ENCODE measurements at regions not wholly inside any gene's neighbourhood (a gene's known extent, or its start where the extent isn't known, plus 50 kb on each side); places are given as distances from the start of the nearest gene placed in this dataset.

GRCh38 chr2:207227749-207228145 is 62.0 kb upstream of the KLF7 start:
- intact Hi-C loops (cut with micrococcal nuclease; ENCODE audit: unreplicated experiment), result no loop called here
- BruUV-seq (replicated peaks), result no TSS peak
- TF ChIP-seq CTCF (IDR thresholded peaks at IDR 0.05; ENCODE audit: unreplicated experiment), result no peak
- CTCF ChIA-PET, result no interaction called here
- Mint-ChIP-seq H3K36me3 (ENCODE audit: insufficient read depth, unreplicated experiment) (no peaks in the 10 kb centered on the region), H3K4me1 (ENCODE audit: low read depth, unreplicated experiment) (no peaks in the 10 kb centered on the region), H3K4me3 (ENCODE audit: low read depth, unreplicated experiment) (no peak overlapping the region), H3K27me3 (ENCODE audit: unreplicated experiment) (no peaks in the 10 kb centered on the region), H3K9me3 (ENCODE audit: low read depth, unreplicated experiment) (no peaks in the 10 kb centered on the region), H3K27ac (ENCODE audit: unreplicated experiment) (no peak overlapping the region)
- no peak for DNase-seq

- TF ChIP-seq CTCF (IDR thresholded peaks at IDR 0.05; ENCODE audit: unreplicated experiment), result no peak
- CTCF ChIA-PET, result no interaction called here
- H3K4me1 Mint-ChIP-seq (ENCODE audit: low read depth, unreplicated experiment), result no peaks in the 10 kb centered on the region
- intact Hi-C loops (cut with micrococcal nuclease; ENCODE audit: unreplicated experiment), result no loop called here
- no peak overlapping the region for H3K4me3 Mint-ChIP-seq (ENCODE audit: low read depth, unreplicated experiment)
- no TSS peak for BruUV-seq (replicated peaks)
- H3K36me3 Mint-ChIP-seq (ENCODE audit: insufficient read depth, unreplicated experiment), result no peaks in the 10 kb centered on the region
- no peak overlapping the region for H3K27ac Mint-ChIP-seq (ENCODE audit: unreplicated experiment)
- H3K9me3 Mint-ChIP-seq (ENCODE audit: low read depth, unreplicated experiment), result no peaks in the 10 kb centered on the region
- DNase-seq, result no peak
- H3K27me3 Mint-ChIP-seq (ENCODE audit: unreplicated experiment), result no peaks in the 10 kb centered on the region
Observed at GRCh38 chr2:207228402-207228801, 62.7 kb upstream of the KLF7 start.

- no peak overlapping the region for H3K4me3 Mint-ChIP-seq (ENCODE audit: low read depth, unreplicated experiment)
- no peak for TF ChIP-seq CTCF (IDR thresholded peaks at IDR 0.05; ENCODE audit: unreplicated experiment)
- CTCF ChIA-PET, result no interaction called here
- no peak overlapping the region for H3K27ac Mint-ChIP-seq (ENCODE audit: unreplicated experiment)
- intact Hi-C loops (cut with micrococcal nuclease; ENCODE audit: unreplicated experiment), result no loop called here
- no peak for DNase-seq
- no peaks in the 10 kb centered on the region for H3K36me3 Mint-ChIP-seq (ENCODE audit: insufficient read depth, unreplicated experiment)
- H3K27me3 Mint-ChIP-seq (ENCODE audit: unreplicated experiment), result no peaks in the 10 kb centered on the region
- no peaks in the 10 kb centered on the region for H3K9me3 Mint-ChIP-seq (ENCODE audit: low read depth, unreplicated experiment)
- H3K4me1 Mint-ChIP-seq (ENCODE audit: low read depth, unreplicated experiment), result no peaks in the 10 kb centered on the region
- BruUV-seq (replicated peaks), result no TSS peak
Observed at GRCh38 chr2:207229161-207229560, 63.4 kb upstream of the KLF7 start.

GRCh38 chr2:207230261-207231105 is 64.7 kb upstream of the KLF7 start:
- Mint-ChIP-seq H3K4me1 (ENCODE audit: low read depth, unreplicated experiment) (no peaks in the 10 kb centered on the region), H3K36me3 (ENCODE audit: insufficient read depth, unreplicated experiment) (no peaks in the 10 kb centered on the region), H3K9me3 (ENCODE audit: low read depth, unreplicated experiment) (no peaks in the 10 kb centered on the region), H3K4me3 (ENCODE audit: low read depth, unreplicated experiment) (no peak overlapping the region), H3K27me3 (ENCODE audit: unreplicated experiment) (no peaks in the 10 kb centered on the region), H3K27ac (ENCODE audit: unreplicated experiment) (no peak overlapping the region)
- intact Hi-C loops (cut with micrococcal nuclease; ENCODE audit: unreplicated experiment), result no loop called here
- TF ChIP-seq CTCF (IDR thresholded peaks at IDR 0.05; ENCODE audit: unreplicated experiment), result no peak
- BruUV-seq (replicated peaks), result no TSS peak
- CTCF ChIA-PET, result no interaction called here
- no peak for DNase-seq
